ENCODE measurements at regions not wholly inside any gene's neighbourhood (a gene's known extent, or its start where the extent isn't known, plus 50 kb on each side); places are given as distances from the start of the nearest gene placed in this dataset.
"Not testable (repeated sequence)": the region's sequence is repeated elsewhere in the genome, so short reads cannot be mapped to it uniquely, and the experiment has no call there.

DNA sequence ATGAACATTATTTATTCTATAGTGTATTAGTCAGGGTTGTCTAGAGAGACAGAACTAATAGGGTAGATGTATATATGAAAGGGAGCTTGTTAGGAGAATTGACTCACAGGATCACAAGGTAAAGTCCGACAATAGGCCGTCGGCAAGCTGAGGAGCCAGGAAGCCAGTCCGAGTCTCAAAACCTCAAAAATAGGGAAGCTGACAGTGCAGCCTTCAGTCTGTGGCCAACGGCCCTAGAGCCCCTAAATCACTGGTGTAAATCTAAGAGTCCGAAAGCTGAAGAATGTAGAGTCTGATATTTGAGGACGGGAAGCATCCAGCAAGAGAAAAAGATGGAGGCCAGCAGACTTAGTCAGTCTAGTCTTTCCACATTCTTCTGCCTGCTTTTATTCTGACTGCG lies 912.2 kb downstream of the FLRT2 start:
- DNase-seq = no peak

DNA sequence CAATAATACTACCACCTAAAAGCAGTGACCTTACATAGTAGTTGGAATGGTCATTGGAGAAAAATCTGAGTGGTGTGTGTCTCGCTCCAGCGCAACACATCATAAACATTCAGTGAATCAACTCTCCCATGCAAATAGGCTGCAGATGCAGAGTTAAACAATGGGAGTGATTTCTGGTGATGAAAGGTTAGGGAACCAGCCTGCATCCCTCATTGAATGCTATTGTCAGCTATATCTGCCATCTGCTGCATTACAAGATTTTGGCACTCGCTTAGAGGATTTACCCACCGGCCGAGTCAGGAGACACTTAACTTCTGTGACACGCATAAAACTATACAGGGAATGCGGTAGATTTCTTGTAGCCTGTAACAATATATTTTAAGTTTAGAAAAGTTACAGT lies 900.9 kb downstream of the FLRT2 start:
- DNase-seq = no peak

DNA sequence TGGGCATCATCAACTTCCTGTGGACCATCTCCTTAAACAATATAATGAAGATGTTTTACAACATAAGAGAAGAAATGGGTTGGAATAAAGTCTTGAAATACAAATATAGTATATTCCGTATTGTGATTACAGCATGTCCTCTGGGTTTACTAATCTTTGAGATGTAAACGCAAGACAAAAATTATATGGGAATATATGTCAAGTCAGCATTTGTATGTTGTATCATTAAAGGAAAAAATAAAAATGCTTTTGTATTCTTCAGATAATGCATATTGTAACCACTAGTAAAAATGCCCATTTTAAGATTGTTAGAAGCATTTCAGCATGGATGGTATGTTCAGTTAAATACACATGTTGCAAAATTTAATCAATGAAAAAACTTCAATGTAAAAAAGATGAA lies 893.3 kb downstream of the FLRT2 start:
- DNase-seq = no peak

DNA sequence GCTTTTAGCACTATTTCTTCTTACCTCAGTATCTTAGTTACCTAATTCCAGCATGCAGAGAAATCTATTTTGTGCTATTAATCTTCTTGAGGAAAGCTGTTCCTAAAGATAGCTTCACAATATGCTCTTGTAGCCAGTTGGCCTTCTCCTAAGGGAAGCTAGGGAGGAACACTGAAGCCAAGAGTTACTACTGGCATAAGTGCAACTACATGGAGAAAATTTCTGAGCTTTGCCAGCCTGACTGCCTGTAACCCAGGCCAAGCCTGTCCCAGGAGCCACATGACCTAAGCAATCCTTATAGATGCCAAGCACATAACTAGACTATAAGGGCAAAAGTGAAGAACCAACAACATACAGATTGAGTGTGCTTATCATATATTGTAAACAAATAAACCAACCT lies 890.2 kb downstream of the FLRT2 start:
- DNase-seq = no peak

DNA sequence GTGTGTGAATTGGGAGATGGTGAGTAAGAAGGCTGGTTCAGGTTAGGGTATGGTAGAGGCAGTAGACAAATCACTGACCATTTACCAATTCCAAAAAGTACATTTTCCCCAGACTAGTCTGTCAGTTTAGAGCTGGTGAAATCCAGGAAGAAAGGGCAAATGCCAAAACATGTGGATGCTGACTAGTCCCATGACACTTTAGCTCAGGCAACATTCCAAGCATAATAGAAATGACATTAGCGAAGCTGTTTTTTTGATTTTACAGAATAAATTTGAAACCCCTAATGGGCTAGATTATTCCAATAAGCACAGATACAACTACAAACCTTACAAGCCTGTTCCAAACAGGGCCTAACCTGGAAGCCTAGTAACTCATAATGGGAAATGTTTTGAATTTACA lies 884.2 kb downstream of the FLRT2 start:
- DNase-seq = no peak

DNA sequence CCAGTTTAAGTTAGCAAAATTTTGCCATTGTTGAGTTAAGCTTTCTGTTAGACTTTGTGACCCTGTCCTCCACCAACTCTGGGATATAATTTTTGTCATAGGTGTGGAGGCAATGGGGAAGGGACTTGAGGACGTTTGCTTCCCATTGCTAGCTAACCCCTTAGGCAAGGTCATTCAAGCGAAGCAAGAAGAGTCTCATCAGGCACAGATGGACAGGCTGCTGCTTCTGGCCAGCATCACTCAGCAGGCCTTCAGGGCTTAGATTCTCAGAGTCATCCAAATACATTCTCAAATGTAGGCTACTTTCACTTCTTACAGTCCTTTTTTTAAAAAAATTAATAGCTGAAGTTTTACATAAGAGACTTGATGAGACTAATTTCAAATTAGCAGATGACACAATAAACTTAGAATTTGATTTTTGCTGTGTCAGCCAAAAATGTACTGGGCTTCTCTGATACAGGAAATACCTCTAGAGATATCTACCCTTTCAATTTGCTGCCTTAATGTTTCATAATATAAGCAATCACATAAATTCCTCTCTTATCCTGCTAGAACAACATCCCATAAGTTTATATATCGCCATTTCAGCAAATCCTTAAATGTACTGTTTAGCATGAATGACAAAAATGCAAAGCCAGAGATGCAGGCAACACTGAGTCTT lies 875.2 kb downstream of the FLRT2 start:
- no peak for DNase-seq

DNA sequence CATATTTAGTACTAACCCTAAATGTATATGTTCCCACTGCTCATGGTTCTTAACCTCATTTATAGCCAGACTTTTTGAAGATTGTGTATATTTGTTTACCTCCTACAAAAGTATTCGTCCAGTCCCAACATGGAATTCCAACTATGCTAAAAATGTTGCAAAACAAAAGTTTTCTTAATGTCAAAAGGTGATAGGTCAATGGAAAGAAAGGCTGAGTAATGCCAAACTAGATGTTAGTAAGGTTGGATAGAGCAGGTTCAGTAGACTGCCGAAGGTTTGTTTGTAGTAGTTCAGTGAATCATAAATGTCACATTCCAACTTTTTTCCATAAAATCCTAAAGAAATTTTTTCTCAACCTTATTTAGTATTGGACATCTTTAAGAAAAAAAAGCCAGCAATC lies 874.5 kb downstream of the FLRT2 start:
- DNase-seq = no peak

DNA sequence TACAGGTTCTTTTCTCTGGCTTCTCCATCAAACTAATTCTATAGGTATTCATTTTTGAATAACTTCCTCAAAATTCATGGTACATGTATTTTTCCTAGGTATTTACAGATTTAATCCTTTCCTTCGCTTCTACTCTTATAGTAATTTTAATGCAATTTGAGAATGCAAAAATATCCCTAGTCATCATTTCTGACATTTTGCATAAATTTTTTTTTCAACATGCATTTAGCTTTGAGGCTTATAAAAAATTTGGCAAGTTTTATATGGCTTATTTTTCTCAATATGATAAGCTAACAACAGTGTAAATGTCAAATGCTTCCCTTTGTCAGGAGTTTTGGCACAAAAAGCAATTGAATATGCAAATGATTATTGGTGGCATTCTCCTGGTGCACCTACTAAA lies 872.6 kb downstream of the FLRT2 start:
- DNase-seq = no peak

DNA sequence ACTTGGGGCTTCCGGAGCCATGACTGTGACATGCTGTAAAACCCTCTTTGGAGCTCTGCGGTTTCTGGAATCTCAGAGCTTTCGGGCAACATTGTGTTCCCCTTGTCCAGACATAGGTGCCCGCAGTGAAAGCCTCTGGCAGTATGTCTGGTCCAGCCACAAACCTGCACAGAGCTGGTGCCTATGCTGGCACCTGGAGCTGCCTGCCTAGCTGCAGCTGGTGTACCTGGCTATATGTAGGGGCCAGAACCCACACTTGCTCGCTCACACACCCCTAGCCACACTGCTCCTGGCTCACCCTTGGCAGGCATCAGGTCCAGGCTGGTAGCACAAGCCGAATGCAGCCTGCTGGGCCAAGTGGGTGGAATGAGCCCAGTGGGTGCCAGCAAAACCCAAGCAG lies 861.1 kb downstream of the FLRT2 start:
- DNase-seq = no peak

DNA sequence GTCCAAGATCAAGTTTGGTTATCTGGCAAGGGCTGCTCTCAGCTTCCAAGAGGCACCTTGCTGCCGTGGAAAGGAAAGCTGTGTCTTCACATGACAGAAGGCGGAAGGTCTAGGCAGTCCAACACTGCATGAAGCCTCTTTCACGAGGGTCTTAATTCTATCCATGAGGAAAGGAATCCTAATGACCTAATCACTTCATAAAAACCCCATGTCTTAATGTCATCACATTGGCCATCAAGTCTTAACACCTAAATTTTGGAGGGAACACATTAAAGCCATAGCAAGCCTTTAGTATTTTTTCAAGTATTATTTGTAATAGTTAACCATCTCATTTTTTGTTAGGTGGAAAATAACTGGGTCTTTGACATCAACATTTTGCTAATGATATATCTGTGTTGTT lies 858.3 kb downstream of the FLRT2 start:
- no peak for DNase-seq

DNA sequence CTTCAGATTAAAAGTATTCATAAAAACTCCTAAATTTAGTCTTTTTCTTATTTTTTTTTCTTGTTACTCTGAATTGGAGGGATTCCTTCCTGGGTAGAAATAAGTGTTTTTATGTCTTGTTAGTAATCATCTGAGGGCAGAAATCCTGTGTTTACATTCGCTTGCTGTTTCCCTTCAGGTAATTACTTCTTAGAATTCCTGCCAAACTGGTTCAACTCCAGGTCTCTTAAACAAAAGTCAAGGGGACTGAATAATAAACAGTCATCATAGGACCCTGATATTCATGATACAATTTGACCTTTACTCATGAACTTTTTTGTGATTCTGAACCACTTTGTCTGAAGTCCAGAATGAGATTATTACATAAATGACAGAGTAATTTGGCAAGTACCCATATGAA lies 843.9 kb downstream of the FLRT2 start:
- DNase-seq = no peak

DNA sequence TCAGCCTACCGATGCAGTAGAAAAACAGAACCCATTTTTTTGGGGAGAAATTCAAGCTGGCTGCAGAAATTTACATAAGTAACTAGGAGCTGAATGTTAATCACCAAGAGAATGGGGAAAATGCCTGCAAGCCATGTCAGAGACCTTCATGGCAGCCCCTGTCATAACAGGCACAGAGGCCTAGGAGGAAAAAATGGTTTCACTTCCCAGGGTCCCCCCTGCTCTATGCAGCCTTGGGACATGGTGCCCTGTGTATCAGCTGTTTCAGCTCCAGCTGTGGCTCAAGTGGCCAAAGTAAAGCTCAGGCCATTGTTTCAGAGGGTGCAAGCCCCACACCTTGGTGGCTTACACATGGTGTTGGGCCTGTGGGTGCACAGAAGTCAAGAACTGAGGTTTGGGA lies 842.5 kb downstream of the FLRT2 start:
- no peak for DNase-seq

DNA sequence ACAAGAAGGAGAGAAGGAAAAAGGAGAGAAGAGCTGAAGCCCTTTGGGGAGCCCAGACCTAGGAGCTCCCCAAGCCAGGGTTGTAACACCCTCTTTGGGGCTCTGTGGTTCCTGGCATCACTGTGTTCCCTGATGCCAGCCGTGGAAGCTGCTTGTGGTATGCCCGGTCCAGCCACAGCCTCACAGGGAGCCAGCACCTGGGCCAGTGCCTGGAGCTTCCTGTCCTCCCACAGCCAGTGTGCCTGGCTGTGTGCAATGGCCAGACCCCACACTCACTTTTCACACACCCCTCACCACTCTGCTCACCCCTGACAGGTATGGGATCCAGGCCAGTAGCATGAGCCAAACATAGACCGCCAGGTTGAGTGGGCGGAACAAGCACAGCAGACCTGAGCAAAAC lies 834.7 kb downstream of the FLRT2 start:
- DNase-seq = no peak

DNA sequence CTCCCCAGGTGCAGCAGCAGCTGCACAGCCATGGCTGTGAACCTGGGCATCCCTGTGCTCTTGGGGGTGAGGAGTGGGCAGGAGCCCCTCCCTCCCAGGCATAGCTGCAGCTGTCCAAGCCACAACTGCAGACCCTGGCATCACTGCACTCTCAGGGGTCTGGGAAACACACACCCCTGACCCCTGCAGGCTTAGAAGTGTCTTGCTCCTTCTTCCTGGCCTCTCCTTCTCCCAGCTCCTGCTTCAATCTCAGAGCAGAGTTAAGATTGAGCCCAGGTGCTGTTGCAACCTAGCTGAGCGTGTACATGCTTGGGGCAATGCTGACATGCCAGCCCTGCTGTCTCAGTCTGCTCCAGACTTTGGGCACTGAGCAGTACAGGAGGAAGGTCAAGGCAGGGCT lies 833.6 kb downstream of the FLRT2 start:
- no peak for DNase-seq

DNA sequence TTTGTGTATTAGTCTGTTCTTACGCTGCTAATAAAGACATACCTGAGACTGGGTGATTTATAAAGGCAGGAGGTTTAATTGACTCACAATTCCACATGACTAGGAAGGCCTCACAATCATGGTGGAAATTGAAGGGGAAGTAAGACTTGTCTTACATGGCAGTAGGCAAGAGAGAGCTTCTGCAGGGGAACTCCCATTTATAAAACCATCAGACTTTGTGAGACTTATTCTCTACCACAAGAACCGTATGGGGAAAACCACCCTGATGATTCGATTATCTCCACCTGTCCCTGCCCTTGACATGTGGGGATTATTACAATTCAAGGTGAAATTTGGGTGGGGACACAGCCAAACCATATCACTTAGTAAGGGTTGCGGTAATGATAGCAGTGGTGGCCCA lies 833.1 kb downstream of the FLRT2 start:
- no peak for DNase-seq

DNA sequence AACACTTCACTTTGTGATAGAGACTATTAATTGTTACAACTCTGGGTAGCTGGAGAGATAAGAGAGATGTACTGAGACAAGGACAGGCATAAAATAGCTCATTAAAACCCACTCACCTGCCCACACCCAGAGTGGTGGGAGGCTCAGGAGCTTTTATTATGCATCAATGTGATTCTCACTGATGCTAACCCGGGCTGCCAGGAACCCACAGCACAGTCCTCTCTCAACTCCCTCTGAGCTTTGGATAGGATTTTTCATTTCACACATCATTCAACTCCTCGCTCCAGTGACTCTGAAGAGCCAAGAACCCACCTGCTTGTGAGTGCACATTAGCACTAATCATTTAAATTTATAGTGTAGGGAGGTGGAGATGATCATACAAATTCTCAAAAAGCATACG lies 827.9 kb downstream of the FLRT2 start:
- no peak for DNase-seq

DNA sequence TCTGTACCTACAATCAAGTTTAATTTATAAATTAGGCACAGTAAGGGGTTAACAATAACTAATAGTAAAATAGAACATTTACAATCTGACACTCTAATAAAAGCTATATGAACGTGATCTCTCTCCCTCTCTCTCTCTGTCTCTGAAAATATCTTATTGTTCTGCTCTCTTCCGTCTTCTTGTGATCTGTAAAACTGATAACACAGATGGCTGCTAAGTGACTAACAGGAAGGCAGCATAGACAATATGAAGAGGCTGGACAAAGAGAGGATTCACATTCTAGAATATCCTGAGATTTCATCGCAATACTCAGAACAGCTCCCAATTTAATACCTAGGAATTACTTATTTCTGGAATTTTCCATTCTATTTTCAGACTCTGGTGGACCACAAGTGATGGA lies 827.2 kb downstream of the FLRT2 start:
- no peak for DNase-seq

DNA sequence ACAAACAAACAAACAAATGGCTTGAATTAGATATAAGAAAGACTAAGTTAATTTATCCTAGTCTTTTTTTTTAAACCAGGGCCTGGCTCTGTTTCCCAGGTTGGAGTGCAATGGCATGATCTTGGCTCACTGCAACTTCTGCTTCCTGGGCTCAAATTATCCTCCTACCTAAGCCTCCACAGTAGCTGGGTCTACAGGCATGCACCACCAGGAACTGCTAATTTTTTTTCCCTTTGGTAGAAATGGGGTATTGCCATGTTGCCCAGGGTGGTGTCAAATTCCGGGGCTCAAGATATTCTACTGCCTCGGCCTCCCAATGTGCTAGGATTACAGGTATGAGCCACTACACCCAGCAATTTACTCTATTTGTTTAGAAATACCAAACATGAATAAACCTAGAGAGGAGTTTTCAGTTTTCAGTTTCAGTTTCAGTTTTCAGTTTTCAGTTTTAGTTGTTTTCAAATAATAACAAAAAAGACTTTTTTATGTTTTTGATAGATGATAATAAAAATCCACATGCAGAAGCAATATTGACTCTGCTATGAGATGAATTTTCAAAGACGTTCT lies 817.0 kb downstream of the FLRT2 start:
- no peak for DNase-seq

DNA sequence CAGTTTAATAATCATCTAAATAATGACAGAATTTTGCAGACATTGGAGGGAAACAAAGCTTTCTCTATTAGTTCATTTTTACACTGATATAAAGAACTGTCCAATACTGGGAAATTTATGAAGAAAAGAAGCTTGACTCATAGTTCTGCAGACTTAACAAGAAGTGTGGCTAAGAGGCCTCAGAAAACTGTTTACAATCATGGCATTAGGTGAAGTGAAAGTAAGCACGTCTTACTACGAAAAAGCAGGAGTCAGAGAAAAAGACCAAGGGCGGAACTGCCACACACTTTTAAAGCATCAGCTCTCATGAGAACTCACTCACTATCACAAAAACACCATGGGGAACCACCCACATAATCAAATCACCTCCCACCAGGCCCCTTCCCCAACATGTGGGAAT lies 804.4 kb downstream of the FLRT2 start:
- DNase-seq = no peak

DNA sequence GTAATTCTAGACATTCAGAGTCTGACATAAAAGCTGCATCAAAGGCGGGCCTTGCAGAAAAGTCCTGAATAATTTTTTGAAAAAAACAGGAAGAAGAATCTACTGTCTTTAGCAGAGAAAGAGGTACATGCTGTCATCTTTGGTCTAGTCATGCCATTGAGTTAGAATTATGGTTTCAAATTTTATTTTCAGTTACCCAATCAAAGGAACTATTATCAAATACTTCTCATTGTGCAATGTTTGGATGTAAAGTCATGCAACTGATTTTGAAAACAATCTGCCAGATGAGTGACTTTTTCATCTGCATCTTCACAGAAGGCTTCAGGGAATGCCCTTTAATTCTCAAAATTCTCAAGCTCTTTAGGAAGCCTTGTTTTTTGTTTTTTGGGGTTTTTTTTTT lies 803.5 kb downstream of the FLRT2 start:
- no peak for DNase-seq

DNA sequence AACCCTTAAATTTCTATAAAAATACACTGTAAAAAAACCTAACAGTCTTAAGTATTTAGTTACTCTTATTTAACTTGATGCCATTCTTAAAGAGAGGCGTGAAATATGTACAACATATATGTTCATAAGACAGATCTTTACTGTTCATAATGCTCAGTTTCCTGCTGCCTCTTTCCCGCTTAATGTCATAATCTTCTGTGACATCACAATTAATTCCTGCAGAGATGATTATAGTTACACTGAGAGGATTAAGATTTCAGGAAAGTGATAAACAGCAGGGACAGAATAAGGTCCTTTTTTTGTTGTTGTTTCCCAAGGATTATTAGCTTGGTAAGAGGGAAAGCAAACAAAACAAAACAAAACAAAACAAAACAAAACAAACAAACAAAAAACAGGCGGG lies 801.4 kb downstream of the FLRT2 start:
- no peak for DNase-seq

DNA sequence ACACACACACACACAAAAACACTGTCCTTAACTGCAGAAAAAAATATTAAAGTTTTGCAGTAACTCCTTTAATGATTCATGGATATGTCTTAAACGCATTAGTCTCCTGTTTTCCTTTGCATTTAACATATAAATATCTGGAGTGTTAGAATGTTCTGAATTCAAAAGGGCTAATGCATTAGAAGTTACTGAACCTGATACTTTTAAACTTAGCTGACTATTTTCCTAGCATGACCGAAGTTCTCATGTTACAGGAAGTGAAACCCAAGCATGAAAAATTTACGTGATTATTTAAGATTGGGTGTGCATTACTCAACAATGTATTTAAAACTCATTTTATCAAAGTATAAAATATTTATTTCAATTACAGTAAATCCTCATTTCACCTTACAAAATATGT lies 791.2 kb downstream of the FLRT2 start:
- DNase-seq = no peak

DNA sequence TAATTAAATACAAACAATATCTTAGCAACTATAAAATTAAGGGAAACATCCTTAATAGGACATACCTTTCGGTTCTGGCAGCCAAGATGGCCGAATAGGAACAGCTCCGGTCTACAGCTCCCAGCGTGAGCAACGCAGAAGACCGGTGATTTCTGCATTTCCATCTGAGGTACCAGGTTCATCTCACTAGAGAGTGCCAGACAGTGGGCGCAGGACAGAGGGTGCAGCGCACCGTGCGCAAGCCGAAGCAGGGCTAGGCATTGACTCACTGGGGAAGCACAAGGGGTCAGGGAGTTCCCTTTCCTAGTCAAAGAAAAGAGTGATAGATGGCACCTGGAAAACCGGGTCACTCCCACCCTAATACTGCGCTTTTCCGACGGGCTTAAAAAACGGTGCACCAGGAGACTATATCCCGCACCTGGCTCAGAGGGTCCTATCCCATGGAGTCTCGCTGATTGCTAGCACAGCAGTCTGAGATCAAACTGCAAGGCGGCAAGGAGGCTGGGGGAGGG lies 782.3 kb downstream of the FLRT2 start:
- DNase-seq = not testable (repeated sequence)

DNA sequence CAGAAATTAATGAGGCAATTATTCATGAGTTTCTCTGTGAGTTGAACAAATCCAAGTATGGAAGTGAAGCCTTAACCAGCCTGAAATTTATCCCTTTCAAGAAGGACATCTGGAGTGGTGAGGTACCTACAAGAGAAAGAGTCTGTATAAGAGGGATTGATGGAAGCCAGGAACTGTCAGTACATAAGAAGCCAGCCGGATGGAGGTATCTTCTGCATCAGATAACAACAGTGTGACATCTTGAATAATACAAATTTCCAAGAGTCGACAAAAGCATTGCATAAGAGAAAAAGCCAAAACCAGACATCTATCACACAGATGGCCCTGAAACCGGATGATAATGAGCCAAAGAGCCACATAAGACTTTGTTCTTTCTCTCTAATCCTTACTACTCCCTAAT lies 781.2 kb downstream of the FLRT2 start:
- no peak for DNase-seq

DNA sequence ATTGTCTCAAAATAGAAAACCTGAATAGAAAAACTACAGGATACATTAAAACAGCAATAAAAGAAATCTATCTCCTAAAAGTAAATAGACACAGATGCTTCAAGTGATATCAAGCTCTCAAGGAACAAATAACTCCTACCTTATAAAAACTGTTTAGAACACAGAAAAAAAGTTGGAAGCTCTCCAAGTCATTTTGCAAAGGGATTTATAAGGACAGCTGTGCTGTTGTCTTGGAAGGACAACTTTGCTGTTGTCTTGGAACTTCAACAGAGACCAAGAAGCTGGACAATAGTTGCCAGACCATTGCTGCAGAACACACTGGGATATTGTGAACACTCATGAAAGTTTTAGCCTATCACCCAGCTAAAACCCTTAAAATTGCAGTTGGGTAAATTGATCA lies 780.7 kb downstream of the FLRT2 start:
- no peak for DNase-seq
